IPS-NIHi11 (cell line): ENCODE measurements at regions not wholly inside any gene's neighbourhood (a gene's known extent, or its start where the extent isn't known, plus 50 kb on each side); places are given as distances from the start of the nearest gene placed in this dataset.
"Not testable (repeated sequence)": the region's sequence is repeated elsewhere in the genome, so short reads cannot be mapped to it uniquely, and the experiment has no call there.

Source experiments
- DNase-seq: peaks from one replicate; pipeline ENCODE4 v3.0.0; 2012; ENCODE audit warnings: mixed read lengths, low spot score

DNA sequence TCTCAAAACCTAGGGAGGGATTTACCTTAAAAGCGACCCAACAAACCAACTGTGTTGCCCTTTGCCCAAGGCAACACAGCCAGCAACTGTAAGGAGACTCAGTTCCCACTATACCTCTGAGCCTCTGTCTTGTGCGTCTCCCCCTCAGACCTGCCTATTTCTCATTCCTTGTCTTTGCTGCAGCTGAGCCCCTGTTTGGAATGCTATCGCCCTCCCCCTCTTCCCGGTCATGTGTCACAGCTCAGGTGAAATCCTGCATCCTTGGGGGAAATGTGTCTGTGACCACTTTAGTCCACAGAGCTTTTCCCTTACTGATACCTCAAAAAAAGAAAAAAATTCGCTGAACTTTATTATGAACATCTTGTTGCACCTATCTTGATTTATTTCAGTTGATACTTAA lies 52.0 kb upstream of the LRIG1 start:
- DNase-seq = no peak

DNA sequence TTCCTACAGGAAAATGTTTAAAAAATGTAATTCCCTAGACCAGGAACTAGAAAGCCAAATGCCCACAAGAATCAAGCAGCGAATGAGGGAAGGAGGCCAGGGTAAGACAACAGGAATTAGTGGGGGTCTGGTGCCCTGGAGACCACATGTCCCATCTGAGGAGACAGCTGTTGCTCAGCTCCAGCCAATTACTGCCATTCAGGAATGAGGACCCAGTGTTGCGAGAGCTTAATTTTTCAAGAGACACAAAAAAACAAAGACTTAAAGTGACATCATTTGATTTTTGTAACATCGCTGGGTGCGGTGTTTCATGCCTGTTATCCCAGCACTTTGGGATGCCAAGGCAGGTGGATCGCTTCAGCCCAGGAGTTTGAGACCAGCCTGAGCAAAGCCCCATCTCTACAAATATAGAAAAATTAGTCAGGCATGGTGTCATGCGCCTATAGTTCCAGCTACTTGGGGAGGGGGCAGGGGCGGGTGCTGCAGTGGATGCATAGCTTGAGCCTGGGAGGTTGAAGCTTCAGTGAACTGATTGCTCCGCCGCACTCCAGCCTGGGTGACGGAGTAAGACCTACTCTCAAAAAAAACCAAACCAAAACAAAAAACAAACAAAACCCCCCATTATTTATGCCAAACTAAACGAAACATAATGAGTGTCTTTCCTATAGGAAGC lies 52.8 kb upstream of the LRIG1 start:
- DNase-seq = no peak

GRCh38 chr3:66554178-66554577 lies 53.4 kb upstream of the LRIG1 start:
- DNase-seq = no peak

- no peak for DNase-seq
Measured at GRCh38 chr3:66555214-66555844, 54.5 kb upstream of the LRIG1 start.

GRCh38 chr3:66557170-66557569 lies 56.3 kb upstream of the LRIG1 start:
- DNase-seq = no peak

- DNase-seq = not testable (repeated sequence)
Measured at GRCh38 chr3:66559924-66560323, 59.1 kb upstream of the LRIG1 start.

DNA sequence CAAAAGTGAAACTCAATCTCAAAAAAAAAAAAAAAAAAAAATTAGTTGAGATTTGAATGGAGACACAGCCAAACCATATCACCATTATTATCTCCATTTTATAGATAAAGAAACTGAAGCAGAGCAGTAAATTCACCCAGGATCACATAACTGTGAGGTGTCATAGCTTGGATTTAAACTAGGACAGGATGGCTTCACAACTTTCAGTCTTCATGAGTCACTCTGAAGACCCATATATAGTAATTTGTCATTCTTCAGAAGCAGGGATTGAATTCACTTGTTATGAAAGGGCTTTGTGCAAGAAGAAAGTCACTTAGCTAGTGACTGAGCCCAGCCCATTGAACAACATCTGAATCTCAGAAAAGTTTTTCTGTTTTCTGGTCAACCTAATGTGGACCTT lies 60.5 kb upstream of the LRIG1 start:
- DNase-seq = no peak

- DNase-seq = no peak
Measured at GRCh38 chr3:66565301-66565700, 64.5 kb upstream of the LRIG1 start.

DNA sequence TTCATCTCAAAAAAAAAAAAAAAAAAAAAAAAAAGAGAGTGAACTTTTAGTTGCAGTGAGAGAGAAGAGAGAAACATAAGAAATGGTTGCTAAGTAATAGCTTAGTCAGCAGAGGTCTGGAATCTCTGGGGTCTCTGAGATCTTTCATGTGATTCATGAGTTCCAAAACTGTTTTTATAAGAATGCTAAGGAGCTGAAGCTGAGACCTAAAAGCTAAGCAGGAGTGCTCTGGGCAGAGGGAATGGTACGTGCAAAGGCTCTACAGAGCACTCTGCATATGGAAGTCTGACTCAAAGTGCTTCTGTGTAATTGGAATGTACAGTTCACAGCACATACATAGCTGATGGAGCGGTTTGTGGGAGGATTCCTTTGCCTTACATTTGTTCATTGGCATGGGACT lies 66.3 kb upstream of the LRIG1 start:
- no peak for DNase-seq

DNA sequence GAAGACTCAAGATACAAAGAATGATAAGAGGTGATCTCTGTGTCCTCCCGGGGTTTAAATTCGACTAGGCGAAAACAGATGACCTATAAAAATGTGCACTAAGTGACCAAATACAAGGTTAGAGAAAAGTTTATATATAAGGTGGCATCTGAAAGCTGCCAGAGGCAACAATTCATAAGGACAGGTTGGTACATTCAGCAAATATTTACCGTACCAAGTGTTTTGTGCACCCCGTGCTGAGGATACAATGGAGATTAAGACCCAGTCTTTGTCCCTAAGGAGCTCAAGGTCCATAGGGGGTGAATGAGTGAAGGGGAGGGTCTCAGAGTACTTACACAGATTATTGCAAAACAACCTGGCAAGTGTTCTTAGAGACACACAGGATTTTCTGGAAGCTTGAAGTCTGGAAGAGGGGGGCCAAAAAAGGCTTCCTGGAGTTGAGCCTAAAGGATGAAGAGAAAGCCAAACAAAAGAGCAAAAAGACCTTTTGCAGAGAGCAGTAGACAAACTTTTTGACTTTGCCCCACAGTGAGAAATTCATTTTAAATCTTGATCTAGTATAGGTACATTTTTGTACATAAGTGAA lies 71.4 kb upstream of the LRIG1 start:
- no peak for DNase-seq

- DNase-seq = peak; percentile 76
Measured at GRCh38 chr3:66572938-66573710, 72.3 kb upstream of the LRIG1 start.

DNA sequence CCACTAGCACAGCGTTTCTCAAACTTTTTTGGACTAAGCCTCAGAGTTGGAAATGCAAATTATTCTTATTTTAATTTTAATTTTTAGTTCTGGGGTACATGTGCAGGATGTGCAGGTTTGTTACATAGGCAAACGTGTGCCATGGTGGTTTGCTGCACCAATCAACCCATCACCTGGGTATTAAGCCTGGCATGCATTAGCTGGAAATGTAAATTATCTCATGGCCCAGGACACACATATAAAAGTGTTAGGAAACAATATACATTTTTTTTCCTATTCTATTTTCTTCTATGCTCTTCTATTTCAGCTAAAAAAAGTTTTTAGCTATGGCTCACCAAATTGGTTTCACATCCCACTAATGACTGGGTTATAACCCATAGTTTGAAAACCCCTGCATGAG lies 73.3 kb upstream of the LRIG1 start:
- no peak for DNase-seq

DNA sequence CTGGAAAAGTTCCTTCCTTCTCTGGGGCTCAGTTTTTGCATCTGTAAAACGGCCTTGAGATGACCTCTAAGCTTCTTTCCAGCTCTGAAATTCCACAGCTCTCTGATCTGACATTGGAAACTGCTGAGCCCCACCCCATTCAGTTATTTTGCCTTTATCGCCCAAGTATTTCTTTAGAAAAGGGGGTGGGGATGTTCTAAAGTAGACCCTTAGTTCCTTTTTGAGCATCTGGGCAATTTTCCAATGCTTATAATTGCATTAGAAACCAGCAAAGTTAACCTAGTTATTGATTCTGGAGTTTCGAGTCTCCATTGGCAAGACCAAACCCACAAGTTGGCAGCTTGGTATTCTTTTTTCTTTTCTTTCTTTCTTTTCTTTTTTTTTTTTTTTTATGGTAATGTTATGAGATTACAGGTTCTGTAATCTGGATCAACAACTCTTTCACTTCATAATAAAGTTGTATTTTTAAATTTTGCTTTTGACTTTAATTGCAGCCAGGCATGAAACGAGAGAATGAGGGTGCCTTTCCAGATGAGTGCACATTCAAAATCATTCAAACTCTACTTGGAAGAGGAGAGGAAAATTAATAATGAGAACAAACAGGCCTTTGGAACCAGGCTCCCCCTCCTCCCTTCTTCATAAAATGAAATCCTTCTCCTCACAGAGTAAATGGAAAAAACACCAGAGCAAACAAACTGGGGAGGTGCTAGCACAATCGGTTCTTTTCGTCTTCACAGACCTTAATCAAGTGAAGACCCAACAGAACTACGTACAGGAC lies 76.8 kb upstream of the LRIG1 start:
- no peak for DNase-seq

- no peak for DNase-seq
Measured at GRCh38 chr3:66581256-66581655, 80.4 kb upstream of the LRIG1 start.

DNA sequence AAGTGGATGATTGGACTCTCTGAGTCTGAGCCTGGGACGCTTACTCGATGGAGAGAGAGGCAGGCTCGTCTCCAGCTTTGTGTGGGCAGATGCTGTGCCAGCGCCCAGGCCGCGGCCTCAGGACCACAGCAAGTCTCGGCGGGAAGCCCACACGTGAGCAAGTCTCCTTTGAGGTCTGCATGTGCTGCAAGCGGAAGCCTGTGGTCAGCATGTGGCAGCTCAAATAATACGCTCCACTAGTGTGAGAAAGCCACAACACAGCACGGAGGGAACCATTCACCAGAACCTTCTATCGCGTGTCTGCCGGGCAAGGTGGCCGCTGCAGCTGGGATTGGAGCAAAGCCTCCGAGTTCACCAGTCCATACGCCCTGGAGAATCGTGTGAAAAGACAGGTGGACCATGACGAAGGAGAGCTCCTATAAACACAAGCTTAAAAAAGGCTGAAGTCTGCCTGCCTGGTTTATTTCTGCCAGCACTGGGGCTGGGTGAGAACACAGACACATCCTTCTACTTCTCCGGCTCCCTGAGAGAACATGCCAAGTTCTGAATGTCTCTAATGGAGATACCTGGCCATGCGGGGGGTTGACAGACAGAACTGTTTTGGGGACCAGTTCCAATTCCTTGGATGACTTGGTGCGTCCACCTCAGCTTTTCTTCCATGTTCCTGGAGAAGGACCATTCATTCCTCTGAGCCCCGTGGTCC lies 82.0 kb upstream of the LRIG1 start:
- no peak for DNase-seq

GRCh38 chr3:66583424-66584040 lies 82.7 kb upstream of the LRIG1 start:
- no peak for DNase-seq

- no peak for DNase-seq
Measured at GRCh38 chr3:66585520-66586095, 84.8 kb upstream of the LRIG1 start.

GRCh38 chr3:66586853-66587252 lies 86.0 kb upstream of the LRIG1 start:
- no peak for DNase-seq

DNA sequence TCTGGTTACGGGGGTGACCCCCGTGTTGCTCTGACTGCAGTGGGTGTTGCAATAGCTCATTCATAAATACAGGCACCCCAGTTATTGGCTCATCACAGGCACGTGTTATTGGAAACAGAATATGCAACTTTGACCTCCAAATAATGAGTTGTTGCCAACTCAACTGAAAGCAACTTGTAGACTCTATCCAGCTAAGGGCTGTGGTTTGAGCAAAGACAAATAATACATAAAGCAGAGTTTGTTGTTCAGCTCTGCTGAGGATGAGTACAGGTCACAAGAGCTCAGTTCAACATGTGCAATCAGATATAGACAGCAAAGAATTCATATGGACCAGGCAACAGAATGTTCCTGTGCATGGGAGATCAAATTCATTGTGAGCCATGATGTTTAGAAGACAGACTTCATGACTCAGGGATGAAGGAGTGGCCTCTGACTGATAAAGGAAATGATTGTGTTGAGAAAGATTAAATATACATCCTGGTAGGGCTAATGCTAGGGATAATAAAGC lies 87.6 kb upstream of the LRIG1 start:
- DNase-seq = no peak

DNA sequence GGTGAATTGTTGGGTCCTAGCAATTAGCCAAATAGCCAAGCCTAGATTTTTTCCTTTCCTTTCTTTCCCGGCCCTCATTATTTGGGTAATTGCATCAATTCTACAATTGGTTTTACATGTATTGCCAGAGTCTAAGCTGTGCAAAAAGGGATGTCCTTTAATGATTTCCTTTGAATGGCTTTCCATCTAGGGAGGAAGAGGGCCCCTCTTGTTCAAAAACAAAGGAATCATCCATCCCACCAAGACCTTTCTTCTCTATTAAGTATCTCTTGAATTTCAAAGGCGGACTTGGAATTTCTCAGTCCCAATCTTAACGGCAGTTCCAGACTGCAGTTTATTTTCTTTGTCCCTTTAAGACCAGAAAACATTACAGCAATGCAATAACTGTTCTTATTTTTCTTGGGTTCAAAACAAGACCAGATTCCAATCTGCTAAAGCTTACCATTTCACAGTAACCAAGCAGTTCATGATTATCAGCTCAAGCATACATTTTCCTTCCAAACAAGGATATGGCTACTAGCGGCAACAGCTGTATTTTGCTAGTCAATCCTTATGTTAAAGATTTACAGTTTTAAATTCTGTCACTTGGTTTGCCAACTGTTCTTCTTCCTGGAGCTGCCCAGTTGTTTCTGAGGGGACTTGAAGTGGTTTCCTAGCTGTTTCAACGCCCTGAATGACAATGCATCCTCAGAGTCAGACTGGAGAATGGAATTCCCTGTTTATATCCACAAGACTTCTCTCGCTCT lies 91.4 kb upstream of the LRIG1 start:
- DNase-seq = no peak
